HEK293T (cell line): ENCODE measurements at regions not wholly inside any gene's neighbourhood (a gene's known extent, or its start where the extent isn't known, plus 50 kb on each side); places are given as distances from the start of the nearest gene placed in this dataset.

Experiments used
- CTCF ChIA-PET: fragments of 350-600 bp; formaldehyde crosslinking; extraction: SDS; loops from one replicate; lab custom pipeline; 2021; ENCODE audit warnings: antibody characterized with exemption, inconsistent platforms; lab: Yijun Ruan, JAX
- POLR2A ChIA-PET: fragments of 350-600 bp; formaldehyde crosslinking; extraction: SDS; loops from one replicate; lab custom pipeline; 2020; ENCODE audit warnings: antibody characterized with exemption, inconsistent platforms; lab: Yijun Ruan, JAX
- DNase-seq: peaks from one replicate; pipeline ENCODE4 v3.0.0; 2012; ENCODE audit warnings: mixed read lengths; ENCODE audit errors: extremely low spot score
- ARNT ChIP-seq: fragments of 450-650 bp; IDR thresholded peaks from 2 replicates; pipeline ENCODE4 v1.6.1; 2017; ENCODE audit warnings: mild to moderate bottlenecking
- BHLHE40 ChIP-seq: fragments of 450-650 bp; IDR thresholded peaks from 2 replicates; pipeline ENCODE4 v1.6.1; 2016; ENCODE audit warnings: mild to moderate bottlenecking, moderate library complexity, borderline replicate concordance
- CTBP1 ChIP-seq: fragments of 450-650 bp; IDR thresholded peaks from 2 replicates; pipeline ENCODE4 v1.6.1; 2016; ENCODE audit warnings: borderline replicate concordance
- ELF4 ChIP-seq: fragments of 450-650 bp; IDR thresholded peaks from 2 replicates; pipeline ENCODE4 v1.6.1; 2017; ENCODE audit warnings: antibody characterized with exemption
- FOXA1 ChIP-seq: fragments of 450-650 bp; IDR thresholded peaks from 2 replicates; pipeline ENCODE4 v1.6.1; 2016; ENCODE audit warnings: mild to moderate bottlenecking
- FOXK2 ChIP-seq: fragments of 450-650 bp; IDR thresholded peaks from 2 replicates; pipeline ENCODE4 v1.6.1; 2016; ENCODE audit warnings: mild to moderate bottlenecking
- FOXM1 ChIP-seq: fragments of 450-650 bp; IDR thresholded peaks from 2 replicates; pipeline ENCODE4 v1.6.1; 2017; ENCODE audit warnings: mild to moderate bottlenecking, borderline replicate concordance
- HDGF ChIP-seq: fragments of 450-650 bp; IDR thresholded peaks from 2 replicates; pipeline ENCODE4 v1.6.1; 2017; ENCODE audit warnings: antibody characterized with exemption, borderline replicate concordance
- L3MBTL2 ChIP-seq: fragments of 450-650 bp; conservative IDR thresholded peaks from 2 replicates; pipeline ENCODE4 v1.6.1; 2016; ENCODE audit warnings: mild to moderate bottlenecking
- LEF1 ChIP-seq: fragments of 450-650 bp; IDR thresholded peaks from 2 replicates; pipeline ENCODE4 v1.6.1; 2017; ENCODE audit warnings: mild to moderate bottlenecking, borderline replicate concordance
- NFRKB ChIP-seq: fragments of 450-650 bp; IDR thresholded peaks from 2 replicates; pipeline ENCODE4 v1.6.1; 2016; ENCODE audit warnings: mild to moderate bottlenecking, moderate library complexity
- SP1 ChIP-seq: fragments of 450-650 bp; IDR thresholded peaks from 2 replicates; pipeline ENCODE4 v1.6.1; 2017
- SUZ12 ChIP-seq: fragments of 450-650 bp; IDR thresholded peaks from 2 replicates; pipeline ENCODE4 v1.6.1; 2016; ENCODE audit warnings: mild to moderate bottlenecking
- TARDBP ChIP-seq: fragments of 450-650 bp; IDR thresholded peaks from 2 replicates; pipeline ENCODE4 v1.6.1; 2016
- ZNF384 ChIP-seq: fragments of 450-650 bp; IDR thresholded peaks from 2 replicates; pipeline ENCODE4 v1.6.1; 2016
- TF ChIP-seq, protein P1 (sequence below): fragments of 450-650 bp; IDR thresholded peaks from 2 replicates; pipeline ENCODE4 v1.6.1; 2016

GRCh38 chr6:115360602-115361325 lies 699.9 kb downstream of the FRK start:
- CTCF ChIA-PET = no interaction called here
- no peak for TF ChIP-seq TARDBP
- no peak for TF ChIP-seq FOXM1

GRCh38 chr6:115358616-115359015 lies 702.1 kb downstream of the FRK start:
- ChIA-PET CTCF (no interaction called here), POLR2A (no interaction called here)
- TF ChIP-seq HDGF = no peak
- no peak for TF ChIP-seq FOXK2
- no peak for TF ChIP-seq ZNF384
- no peak for TF ChIP-seq L3MBTL2
- TF ChIP-seq FOXA1 = no peak
- TF ChIP-seq, protein P1, sequence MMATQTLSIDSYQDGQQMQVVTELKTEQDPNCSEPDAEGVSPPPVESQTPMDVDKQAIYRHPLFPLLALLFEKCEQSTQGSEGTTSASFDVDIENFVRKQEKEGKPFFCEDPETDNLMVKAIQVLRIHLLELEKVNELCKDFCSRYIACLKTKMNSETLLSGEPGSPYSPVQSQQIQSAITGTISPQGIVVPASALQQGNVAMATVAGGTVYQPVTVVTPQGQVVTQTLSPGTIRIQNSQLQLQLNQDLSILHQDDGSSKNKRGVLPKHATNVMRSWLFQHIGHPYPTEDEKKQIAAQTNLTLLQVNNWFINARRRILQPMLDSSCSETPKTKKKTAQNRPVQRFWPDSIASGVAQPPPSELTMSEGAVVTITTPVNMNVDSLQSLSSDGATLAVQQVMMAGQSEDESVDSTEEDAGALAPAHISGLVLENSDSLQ = no peak
- no peak for TF ChIP-seq CTBP1
- TF ChIP-seq TARDBP = no peak
- no peak for TF ChIP-seq BHLHE40
- no peak for TF ChIP-seq SUZ12
- no peak for TF ChIP-seq ELF4
- TF ChIP-seq NFRKB = no peak
- no peak for TF ChIP-seq FOXM1
- TF ChIP-seq ARNT = no peak
- no peak for TF ChIP-seq LEF1
- no peak for TF ChIP-seq SP1
- DNase-seq = no peak

More at GRCh38 chr6:115360602-115361325, 699.9 kb downstream of the FRK start:
- DNase-seq = no peak
- POLR2A ChIA-PET = no interaction called here

DNA sequence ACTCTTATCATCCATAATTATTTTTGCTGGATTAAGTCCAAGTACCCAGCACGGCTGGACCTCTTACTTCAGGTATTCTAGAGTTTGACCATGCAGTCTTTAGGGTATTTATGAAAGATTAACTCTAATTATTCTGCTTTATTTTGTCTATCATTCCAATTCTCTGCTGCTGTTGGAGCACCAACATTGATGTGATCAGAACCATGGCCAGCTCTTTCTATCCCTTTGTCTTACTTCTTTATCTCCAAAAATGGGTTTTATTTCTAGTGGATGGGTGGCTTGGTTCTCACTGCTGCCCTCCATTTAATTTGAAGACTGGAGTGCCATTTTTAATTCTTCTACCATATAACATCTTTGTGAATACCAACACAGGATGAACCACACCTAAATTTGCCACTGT lies 704.3 kb downstream of the FRK start:
- ChIA-PET POLR2A (no interaction called here), CTCF (no interaction called here)
- TF ChIP-seq BHLHE40 = no peak
- no peak for TF ChIP-seq HDGF
- TF ChIP-seq CTBP1 = no peak
- TF ChIP-seq FOXA1 = no peak
- no peak for TF ChIP-seq ELF4
- no peak for TF ChIP-seq NFRKB
- TF ChIP-seq SUZ12 = no peak
- TF ChIP-seq L3MBTL2 = no peak
- TF ChIP-seq FOXM1 = no peak
- no peak for TF ChIP-seq ZNF384
- TF ChIP-seq ARNT = no peak
- TF ChIP-seq, protein P1 = no peak
- TF ChIP-seq LEF1 = no peak
- TF ChIP-seq FOXK2 = no peak
- TF ChIP-seq TARDBP = no peak
- TF ChIP-seq SP1 = no peak
- no peak for DNase-seq

DNA sequence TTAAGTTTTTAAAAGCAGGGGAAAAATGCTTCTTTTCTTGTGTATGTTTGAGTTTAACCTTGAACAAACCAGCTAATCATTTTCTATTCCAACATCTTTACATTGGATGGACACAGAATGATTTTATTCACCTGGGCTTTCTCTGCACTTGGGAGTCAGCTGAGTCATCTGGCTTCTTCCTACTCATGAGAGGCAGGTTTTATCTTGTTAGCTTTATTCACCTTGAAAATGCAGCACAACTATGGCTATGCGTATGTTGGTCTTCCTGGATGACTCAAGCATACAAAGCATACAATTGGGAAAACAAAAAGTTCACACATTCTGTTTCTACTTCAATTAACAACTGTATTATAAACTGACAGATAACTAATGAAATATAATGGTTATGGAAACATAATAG lies 737.7 kb downstream of the FRK start:
- TF ChIP-seq SUZ12 (no peak), ZNF384 (no peak), ARNT (no peak), NFRKB (no peak), CTBP1 (no peak), SP1 (no peak), FOXA1 (no peak), HDGF (no peak)
- CTCF ChIA-PET = no interaction called here
- POLR2A ChIA-PET = no interaction called here
- DNase-seq = no peak

GRCh38 chr6:115319823-115320222 lies 740.9 kb downstream of the FRK start:
- DNase-seq = no peak
- TF ChIP-seq HDGF (no peak), SP1 (no peak), ELF4 (no peak), FOXA1 (no peak), BHLHE40 (no peak), FOXK2 (no peak), TARDBP (no peak), CTBP1 (no peak), ARNT (no peak), SUZ12 (no peak), NFRKB (no peak), ZNF384 (no peak), LEF1 (no peak), L3MBTL2 (no peak), FOXM1 (no peak)
- TF ChIP-seq, protein P1 = no peak
- CTCF ChIA-PET = no interaction called here

GRCh38 chr6:115310156-115310555 lies 750.5 kb downstream of the FRK start:
- no peak for DNase-seq
- TF ChIP-seq BHLHE40 = no peak
- CTCF ChIA-PET = no interaction called here
- POLR2A ChIA-PET = no interaction called here

More at GRCh38 chr6:115319823-115320222, 740.9 kb downstream of the FRK start:
- POLR2A ChIA-PET = no interaction called here

DNA sequence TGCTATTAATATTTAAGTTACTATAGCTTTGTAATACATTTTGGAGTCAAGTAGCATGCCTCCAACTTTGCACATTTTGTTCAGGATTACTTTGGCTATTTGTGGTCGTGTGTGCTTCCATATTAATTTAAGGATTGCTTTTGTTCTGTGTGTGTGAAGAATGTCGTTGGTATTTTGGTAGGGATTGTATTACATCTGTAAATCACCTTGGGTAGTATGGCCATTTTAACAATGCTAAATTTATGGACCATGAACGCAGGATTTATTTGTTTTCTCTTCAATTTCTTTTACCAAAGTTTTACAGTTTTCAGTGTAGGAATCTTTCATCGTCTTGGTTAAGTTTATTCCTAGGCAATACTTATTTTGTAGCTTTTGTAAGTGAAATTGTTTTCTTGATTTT lies 758.0 kb downstream of the FRK start:
- TF ChIP-seq FOXK2 (no peak), CTBP1 (peak; percentile 71; the same call in 1 of the 2 replicates), FOXM1 (no peak), ZNF384 (no peak), LEF1 (no peak), NFRKB (no peak)
- TF ChIP-seq, protein P1 = peak; percentile 83
- no peak for DNase-seq
- ChIA-PET CTCF (no interaction called here), POLR2A (no interaction called here)
